Activated CD8-positive, alpha-beta T cell treated with anti-CD3 and anti-CD28 coated beads, Interleukin-2, amount 10 ng/mL, durations not matched to agents 7 days and 5 days (primary cell): ENCODE measurements at regions not wholly inside any gene's neighbourhood (a gene's known extent, or its start where the extent isn't known, plus 50 kb on each side); places are given as distances from the start of the nearest gene placed in this dataset.
"Not testable (repeated sequence)": the region's sequence is repeated elsewhere in the genome, so short reads cannot be mapped to it uniquely, and the experiment has no call there.

Experiments
- ATAC-seq: fragments of 150-1000 bp; cut with Tn5 transposase; one replicate; pipeline ENCODE4 v1.10.0; 2021; ENCODE audit warnings: moderate library complexity
- CTCF ChIA-PET: fragments of 350-600 bp; sonication (Branson Sonifier 250); formaldehyde crosslinking; loops from one replicate; lab custom pipeline; 2021; ENCODE audit warnings: antibody characterized with exemption; lab: Charles Lee
- POLR2A ChIA-PET: fragments of 350-600 bp; sonication (Branson Sonifier 250); formaldehyde crosslinking; loops from one replicate; lab custom pipeline; 2021; ENCODE audit warnings: antibody characterized with exemption; lab: Charles Lee
- DNase-seq: peaks from one replicate; pipeline ENCODE4 v3.0.0-alpha.2; 2020
- H3K27ac Mint-ChIP-seq: one replicate; pipeline ENCODE4 v1.8.0; 2021; ENCODE audit warnings: mild to moderate bottlenecking, mixed read lengths
- H3K27me3 Mint-ChIP-seq: one replicate; pipeline ENCODE4 v1.8.0; 2021; ENCODE audit warnings: low read depth, mixed read lengths
- H3K36me3 Mint-ChIP-seq: one replicate; pipeline ENCODE4 v1.8.0; 2021; ENCODE audit warnings: low read depth, mixed read lengths
- H3K4me1 Mint-ChIP-seq: one replicate; pipeline ENCODE4 v1.8.0; 2021; ENCODE audit warnings: low read depth, mixed read lengths
- H3K4me3 Mint-ChIP-seq: one replicate; pipeline ENCODE4 v1.8.0; 2021; ENCODE audit warnings: mild to moderate bottlenecking, mixed read lengths
- H3K9me3 Mint-ChIP-seq: one replicate; pipeline ENCODE4 v1.8.0; 2022; ENCODE audit warnings: mixed read lengths; ENCODE audit not compliant: insufficient read depth

DNA sequence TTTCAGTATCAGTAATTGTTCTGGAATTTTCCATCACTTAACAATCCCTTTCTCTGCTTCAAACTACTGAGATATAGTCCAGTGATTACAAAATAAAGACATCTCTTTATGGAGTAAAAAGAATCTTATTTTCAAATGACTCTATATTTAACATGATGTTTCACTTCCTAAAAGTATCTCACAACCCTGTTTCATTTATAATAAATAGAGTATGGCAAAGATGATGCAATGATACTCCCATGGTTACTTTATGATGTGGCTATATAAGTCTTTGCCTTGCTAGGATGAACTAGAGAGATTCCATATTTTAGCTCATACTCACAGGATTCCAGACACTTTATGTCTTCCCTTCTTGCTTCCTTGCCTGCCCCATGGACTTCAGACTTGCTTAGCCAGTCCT is 953.5 kb upstream of the MDGA2 start:
- Mint-ChIP-seq H3K36me3 (no peaks in the 10 kb centered on the region), H3K9me3 (peaks cover 5% of the 10 kb centered on the region), H3K27me3 (no peaks in the 10 kb centered on the region), H3K27ac (no peak overlapping the region), H3K4me1 (no peaks in the 10 kb centered on the region), H3K4me3 (no peak overlapping the region)
- POLR2A ChIA-PET, result no interaction called here
- DNase-seq (no peak), ATAC-seq (no peak)
- CTCF ChIA-PET, result no interaction called here

- Mint-ChIP-seq H3K4me1 (no peaks in the 10 kb centered on the region), H3K27ac (no peak overlapping the region), H3K36me3 (no peaks in the 10 kb centered on the region), H3K27me3 (no peaks in the 10 kb centered on the region), H3K9me3 (no peaks in the 10 kb centered on the region), H3K4me3 (no peak overlapping the region)
- DNase-seq (no peak), ATAC-seq (no peak)
- ChIA-PET CTCF (no interaction called here), POLR2A (no interaction called here)
Observed at GRCh38 chr14:48622980-48623379, 947.6 kb upstream of the MDGA2 start.

DNA sequence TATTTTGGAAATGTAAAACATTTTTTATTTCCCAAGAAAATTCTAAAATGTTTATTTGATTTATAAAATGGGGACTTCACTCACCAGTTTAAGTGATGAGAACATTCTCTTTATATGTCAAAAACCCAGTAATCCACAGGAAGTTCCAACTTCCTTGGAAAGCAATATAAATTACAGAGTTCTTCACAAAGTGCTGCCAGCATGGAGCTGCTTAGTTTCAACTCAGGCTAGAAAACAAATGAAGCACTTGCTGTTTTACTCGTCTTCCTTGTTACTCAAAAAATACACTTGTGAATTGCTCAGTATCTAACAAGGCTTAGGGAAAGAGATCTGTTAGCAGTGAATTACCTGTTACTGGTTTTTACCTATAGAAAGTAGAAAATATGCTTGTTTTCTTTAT is 942.7 kb upstream of the MDGA2 start:
- H3K4me1 Mint-ChIP-seq, result no peaks in the 10 kb centered on the region
- ChIA-PET POLR2A (no interaction called here), CTCF (no interaction called here)
- no peak for ATAC-seq
- no peak for DNase-seq
- H3K27me3 Mint-ChIP-seq, result no peaks in the 10 kb centered on the region
- H3K4me3 Mint-ChIP-seq, result no peak overlapping the region
- H3K27ac Mint-ChIP-seq, result no peak overlapping the region
- peaks cover 4% of the 10 kb centered on the region for H3K9me3 Mint-ChIP-seq
- no peaks in the 10 kb centered on the region for H3K36me3 Mint-ChIP-seq

DNA sequence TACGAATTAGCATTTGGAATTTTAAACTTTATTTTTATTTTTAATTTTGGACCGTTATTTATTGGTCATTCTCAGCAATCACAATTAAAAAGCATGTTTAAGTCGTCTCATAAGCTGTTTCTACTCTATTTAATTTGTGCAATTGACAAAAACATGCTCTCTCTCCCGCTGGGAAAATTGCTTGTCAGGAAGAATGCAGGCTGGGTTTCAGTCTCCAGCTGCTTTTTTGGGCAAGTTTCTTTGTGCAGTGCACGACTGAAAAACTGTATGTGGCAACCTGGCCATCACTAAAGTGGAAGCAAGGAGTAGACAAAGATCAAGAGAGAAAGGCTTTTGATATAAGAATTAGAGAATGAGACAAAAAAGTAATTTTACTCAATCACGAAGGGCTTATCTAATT is 941.5 kb upstream of the MDGA2 start:
- DNase-seq (no peak), ATAC-seq (no peak)
- CTCF ChIA-PET, result no interaction called here
- Mint-ChIP-seq H3K4me1 (no peaks in the 10 kb centered on the region), H3K27ac (no peak overlapping the region), H3K9me3 (peaks cover 4% of the 10 kb centered on the region), H3K36me3 (no peaks in the 10 kb centered on the region), H3K4me3 (no peak overlapping the region), H3K27me3 (no peaks in the 10 kb centered on the region)
- POLR2A ChIA-PET, result no interaction called here

GRCh38 chr14:48615618-48616017 is 940.2 kb upstream of the MDGA2 start:
- ChIA-PET CTCF (no interaction called here), POLR2A (no interaction called here)
- Mint-ChIP-seq H3K27ac (no peak overlapping the region), H3K27me3 (no peaks in the 10 kb centered on the region), H3K4me1 (no peaks in the 10 kb centered on the region), H3K36me3 (no peaks in the 10 kb centered on the region), H3K9me3 (peaks cover 4% of the 10 kb centered on the region), H3K4me3 (no peak overlapping the region)
- no peak for ATAC-seq
- DNase-seq, result no peak

- H3K27ac Mint-ChIP-seq, result no peak overlapping the region
- peaks cover 4% of the 10 kb centered on the region for H3K9me3 Mint-ChIP-seq
- DNase-seq (no peak), ATAC-seq (no peak)
- no peak overlapping the region for H3K4me3 Mint-ChIP-seq
- CTCF ChIA-PET, result no interaction called here
- POLR2A ChIA-PET, result no interaction called here
- no peaks in the 10 kb centered on the region for H3K36me3 Mint-ChIP-seq
- H3K27me3 Mint-ChIP-seq, result no peaks in the 10 kb centered on the region
- no peaks in the 10 kb centered on the region for H3K4me1 Mint-ChIP-seq
Observed at GRCh38 chr14:48614003-48614402, 938.6 kb upstream of the MDGA2 start.

- H3K27me3 Mint-ChIP-seq, CTCF ChIA-PET: not testable (repeated sequence)
Observed at GRCh38 chr14:48606960-48607359, 931.6 kb upstream of the MDGA2 start.

GRCh38 chr14:48598458-48598857 is 923.1 kb upstream of the MDGA2 start:
- POLR2A ChIA-PET, result no interaction called here
- H3K4me3 Mint-ChIP-seq, result no peak overlapping the region
- H3K4me1 Mint-ChIP-seq, result no peaks in the 10 kb centered on the region
- no peaks in the 10 kb centered on the region for H3K27me3 Mint-ChIP-seq
- DNase-seq (no peak), ATAC-seq (no peak)
- H3K36me3 Mint-ChIP-seq, result no peaks in the 10 kb centered on the region
- CTCF ChIA-PET, result no interaction called here
- H3K27ac Mint-ChIP-seq, result no peak overlapping the region
- H3K9me3 Mint-ChIP-seq, result no peaks in the 10 kb centered on the region

More at GRCh38 chr14:48606960-48607359, 931.6 kb upstream of the MDGA2 start:
- POLR2A ChIA-PET, ATAC-seq, H3K27ac Mint-ChIP-seq, H3K4me3 Mint-ChIP-seq, DNase-seq, H3K4me1 Mint-ChIP-seq, H3K36me3 Mint-ChIP-seq: not testable (repeated sequence)
- peaks cover 10% of the 10 kb centered on the region for H3K9me3 Mint-ChIP-seq

DNA sequence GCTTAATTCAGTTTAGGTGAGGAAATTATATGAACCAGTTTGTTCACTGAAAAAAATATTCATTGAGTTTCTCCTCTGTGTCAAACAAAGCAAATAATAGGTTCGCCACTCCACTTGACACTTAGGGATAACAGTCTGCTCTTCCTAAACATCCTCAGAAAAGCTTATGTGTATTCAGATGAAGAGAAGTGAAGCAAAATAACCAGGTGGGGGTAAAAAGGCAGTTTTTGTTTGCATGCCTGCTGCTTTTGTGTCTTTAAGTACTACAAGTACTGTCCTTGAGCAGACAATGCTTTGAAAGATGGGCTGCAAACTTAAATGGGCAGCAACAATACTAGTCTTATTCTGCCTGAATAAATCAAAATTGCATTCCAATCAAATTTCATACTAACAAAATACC is 910.7 kb upstream of the MDGA2 start:
- H3K27ac Mint-ChIP-seq, result no peak overlapping the region
- no peaks in the 10 kb centered on the region for H3K36me3 Mint-ChIP-seq
- ChIA-PET CTCF (no interaction called here), POLR2A (no interaction called here)
- ATAC-seq (no peak), DNase-seq (no peak)
- no peaks in the 10 kb centered on the region for H3K4me1 Mint-ChIP-seq
- H3K9me3 Mint-ChIP-seq, result no peaks in the 10 kb centered on the region
- no peak overlapping the region for H3K4me3 Mint-ChIP-seq
- no peaks in the 10 kb centered on the region for H3K27me3 Mint-ChIP-seq

DNA sequence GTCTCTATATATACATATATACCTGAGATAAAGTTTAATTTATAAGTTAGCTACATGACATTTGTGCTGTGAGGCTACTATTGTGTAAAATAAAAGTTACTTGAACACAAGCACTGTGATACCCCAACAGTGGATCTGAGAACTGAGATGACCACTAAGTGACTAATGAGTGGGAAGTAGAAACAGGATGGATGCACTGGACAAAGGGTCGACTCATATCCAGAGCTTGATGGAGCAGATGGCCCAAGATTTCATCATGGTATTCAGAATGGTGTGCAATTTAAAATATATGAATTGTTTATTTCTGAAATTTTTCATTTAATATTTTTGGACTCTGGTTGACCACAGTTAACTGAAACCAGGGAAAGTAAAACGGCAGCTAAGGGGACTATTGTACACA is 908.6 kb upstream of the MDGA2 start:
- CTCF ChIA-PET, result no interaction called here
- no peaks in the 10 kb centered on the region for H3K36me3 Mint-ChIP-seq
- no peak overlapping the region for H3K4me3 Mint-ChIP-seq
- no peaks in the 10 kb centered on the region for H3K9me3 Mint-ChIP-seq
- POLR2A ChIA-PET, result no interaction called here
- H3K27ac Mint-ChIP-seq, result no peak overlapping the region
- no peaks in the 10 kb centered on the region for H3K27me3 Mint-ChIP-seq
- ATAC-seq, result no peak
- DNase-seq, result no peak
- H3K4me1 Mint-ChIP-seq, result no peaks in the 10 kb centered on the region

GRCh38 chr14:48582938-48583337 is 907.5 kb upstream of the MDGA2 start:
- ChIA-PET POLR2A (no interaction called here), CTCF (no interaction called here)
- no peaks in the 10 kb centered on the region for H3K4me1 Mint-ChIP-seq
- H3K27me3 Mint-ChIP-seq, result no peaks in the 10 kb centered on the region
- H3K36me3 Mint-ChIP-seq, result no peaks in the 10 kb centered on the region
- no peaks in the 10 kb centered on the region for H3K9me3 Mint-ChIP-seq
- DNase-seq (no peak), ATAC-seq (no peak)
- no peak overlapping the region for H3K27ac Mint-ChIP-seq
- H3K4me3 Mint-ChIP-seq, result no peak overlapping the region

DNA sequence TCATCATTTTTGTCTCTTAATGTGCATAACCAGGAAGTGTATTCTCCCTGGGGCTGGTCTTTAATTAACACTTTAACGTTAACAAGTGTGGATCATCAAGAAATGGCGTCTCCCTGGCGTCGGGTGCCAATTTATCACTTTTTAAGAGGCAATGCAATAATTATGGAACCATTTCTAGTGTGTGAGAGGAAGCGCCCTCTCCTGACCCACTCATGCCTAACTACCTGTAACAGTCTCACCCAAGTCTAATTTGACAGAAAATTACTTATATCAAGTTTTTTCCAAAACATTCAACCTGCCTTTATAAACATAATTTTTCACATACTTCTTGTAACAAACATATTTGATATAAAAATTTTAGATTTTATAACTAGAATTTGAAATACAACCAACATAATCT is 905.3 kb upstream of the MDGA2 start:
- CTCF ChIA-PET, result no interaction called here
- POLR2A ChIA-PET, result no interaction called here
- Mint-ChIP-seq H3K36me3 (no peaks in the 10 kb centered on the region), H3K4me1 (no peaks in the 10 kb centered on the region), H3K27ac (no peak overlapping the region), H3K27me3 (no peaks in the 10 kb centered on the region), H3K4me3 (no peak overlapping the region), H3K9me3 (no peaks in the 10 kb centered on the region)
- ATAC-seq (no peak), DNase-seq (no peak)

GRCh38 chr14:48575772-48576171 is 900.4 kb upstream of the MDGA2 start:
- Mint-ChIP-seq H3K27me3 (no peaks in the 10 kb centered on the region), H3K4me3 (no peak overlapping the region), H3K9me3 (peaks cover 4% of the 10 kb centered on the region), H3K4me1 (no peaks in the 10 kb centered on the region), H3K27ac (no peak overlapping the region), H3K36me3 (no peaks in the 10 kb centered on the region)
- no peak for DNase-seq
- CTCF ChIA-PET, result no interaction called here
- POLR2A ChIA-PET, result no interaction called here
- no peak for ATAC-seq
